OCI-LY3 (cell line): ENCODE measurements at regions not wholly inside any gene's neighbourhood (a gene's known extent, or its start where the extent isn't known, plus 50 kb on each side); places are given as distances from the start of the nearest gene placed in this dataset.
"Not testable (repeated sequence)": the region's sequence is repeated elsewhere in the genome, so short reads cannot be mapped to it uniquely, and the experiment has no call there.

ENCODE experiments used
- H2AFZ ChIP-seq: fragments of 200-600, 300-600 bp; shearing (Covaris generic); 2 replicates; pipeline ENCODE4 v1.6.0; 2014; ENCODE audit warnings: antibody characterized with exemption, low read depth, low read length
- H3K27ac ChIP-seq: fragments of 200-600, 300-600 bp; sonication (generic); 2 replicates; pipeline ENCODE4 v1.5.1; 2014; ENCODE audit warnings: mild to moderate bottlenecking, low read length, moderate library complexity, mixed read lengths
- H3K27me3 ChIP-seq: fragments of 200-600, 300-600 bp; sonication (generic); 2 replicates; pipeline ENCODE4 v1.6.1; 2014; ENCODE audit warnings: low read depth, low read length, mixed read lengths
- H3K36me3 ChIP-seq: fragments of 200-600, 300-600 bp; sonication (generic); replicated peaks from 2 replicates; pipeline ENCODE3; 2014; ENCODE audit warnings: low read depth, low read length, mixed read lengths
- H3K4me1 ChIP-seq: fragments of 300-600, 200-600 bp; sonication (generic); 2 replicates; pipeline ENCODE4 v1.6.1; 2014; ENCODE audit warnings: low read length, mixed read lengths
- H3K4me2 ChIP-seq: fragments of 200-600, 300-600 bp; sonication (generic); 2 replicates; pipeline ENCODE4 v1.6.1; 2014; ENCODE audit warnings: low read length, mixed read lengths
- H3K4me3 ChIP-seq: fragments of 300-600, 200-600 bp; sonication (generic); 2 replicates; pipeline ENCODE4 v1.5.1; 2014; ENCODE audit warnings: antibody characterized with exemption, mild to moderate bottlenecking, low read length, moderate library complexity
- H3K79me2 ChIP-seq: fragments of 300-600, 200-600 bp; shearing (Covaris generic); 2 replicates; pipeline ENCODE4 v1.6.1; 2014; ENCODE audit warnings: mild to moderate bottlenecking, low read length, mixed read lengths
- H3K9ac ChIP-seq: fragments of 300-600, 200-600 bp; shearing (Covaris generic); 2 replicates; pipeline ENCODE4 v1.6.0; 2014; ENCODE audit warnings: mild to moderate bottlenecking, low read length, moderate library complexity
- H3K9me3 ChIP-seq: fragments of 200-600, 300-600 bp; shearing (Covaris generic); 2 replicates; pipeline ENCODE4 v1.6.1; 2014; ENCODE audit warnings: low read length, mixed read lengths; ENCODE audit not compliant: insufficient read depth
- H4K20me1 ChIP-seq: fragments of 200-600, 300-600 bp; sonication (generic); 2 replicates; pipeline ENCODE4 v1.6.1; 2016; ENCODE audit warnings: low read length, mixed read lengths; ENCODE audit not compliant: insufficient read depth
- CTCF ChIP-seq: fragments of 200-600, 300-600 bp; sonication (generic); IDR thresholded peaks from 2 replicates; pipeline ENCODE4 v1.5.1; 2014; ENCODE audit warnings: antibody characterized with exemption, low read length, low read depth
- EZH2phosphoT487 ChIP-seq: fragments of 200-600 bp; shearing (Covaris generic); IDR thresholded peaks from 2 replicates; pipeline ENCODE4 v1.6.1; 2018; ENCODE audit warnings: antibody characterized with exemption, mixed run types, low read depth

- no peaks in the 10 kb centered on the region for H3K4me1 ChIP-seq
- TF ChIP-seq CTCF (no peak), EZH2phosphoT487 (no peak)
- no peak overlapping the region for H3K4me3 ChIP-seq
- H3K9ac ChIP-seq = no peak overlapping the region
- no peaks in the 10 kb centered on the region for H3K27me3 ChIP-seq
- no peak overlapping the region for H3K4me2 ChIP-seq
- no peak overlapping the region for H2AFZ ChIP-seq
- no peaks in the 10 kb centered on the region for H4K20me1 ChIP-seq
- H3K9me3 ChIP-seq = no peaks in the 10 kb centered on the region
- H3K36me3 ChIP-seq = no peaks in the 10 kb centered on the region
- H3K79me2 ChIP-seq = no peaks in the 10 kb centered on the region
- no peak overlapping the region for H3K27ac ChIP-seq
Measured at GRCh38 chr16:64077242-64077641, 1044.6 kb downstream of the CDH11 start.

GRCh38 chr16:64074706-64075105 is 1047.2 kb downstream of the CDH11 start:
- H3K27ac ChIP-seq = no peak overlapping the region
- H3K79me2 ChIP-seq = no peaks in the 10 kb centered on the region
- no peaks in the 10 kb centered on the region for H3K4me1 ChIP-seq
- H2AFZ ChIP-seq = no peak overlapping the region
- no peak overlapping the region for H3K9ac ChIP-seq
- H3K36me3 ChIP-seq = no peaks in the 10 kb centered on the region
- H3K27me3 ChIP-seq = no peaks in the 10 kb centered on the region
- no peaks in the 10 kb centered on the region for H3K9me3 ChIP-seq
- no peak overlapping the region for H3K4me3 ChIP-seq
- H3K4me2 ChIP-seq = no peak overlapping the region
- no peaks in the 10 kb centered on the region for H4K20me1 ChIP-seq
- TF ChIP-seq EZH2phosphoT487 = no peak
- TF ChIP-seq CTCF = no peak

GRCh38 chr16:64072131-64072730 is 1049.6 kb downstream of the CDH11 start:
- not testable (repeated sequence) for H3K79me2 ChIP-seq, H3K27me3 ChIP-seq, H3K36me3 ChIP-seq, H4K20me1 ChIP-seq, H3K4me3 ChIP-seq, H3K27ac ChIP-seq, H3K9me3 ChIP-seq, H2AFZ ChIP-seq, H3K9ac ChIP-seq, H3K4me2 ChIP-seq, H3K4me1 ChIP-seq

GRCh38 chr16:64065523-64065922 is 1056.3 kb downstream of the CDH11 start:
- H3K9me3 ChIP-seq = no peaks in the 10 kb centered on the region
- no peaks in the 10 kb centered on the region for H4K20me1 ChIP-seq
- H3K4me2 ChIP-seq = no peak overlapping the region
- H3K4me1 ChIP-seq = no peaks in the 10 kb centered on the region
- no peaks in the 10 kb centered on the region for H3K36me3 ChIP-seq
- H3K9ac ChIP-seq = no peak overlapping the region
- no peaks in the 10 kb centered on the region for H3K79me2 ChIP-seq
- no peak overlapping the region for H2AFZ ChIP-seq
- H3K27ac ChIP-seq = no peak overlapping the region
- H3K4me3 ChIP-seq = no peak overlapping the region
- H3K27me3 ChIP-seq = no peaks in the 10 kb centered on the region
- TF ChIP-seq EZH2phosphoT487 (no peak), CTCF (no peak)

GRCh38 chr16:64061621-64062020 is 1060.2 kb downstream of the CDH11 start:
- H3K79me2 ChIP-seq = no peaks in the 10 kb centered on the region
- H3K27me3 ChIP-seq = no peaks in the 10 kb centered on the region
- no peak overlapping the region for H3K9ac ChIP-seq
- no peak overlapping the region for H2AFZ ChIP-seq
- no peaks in the 10 kb centered on the region for H3K9me3 ChIP-seq
- no peak overlapping the region for H3K4me3 ChIP-seq
- H3K4me2 ChIP-seq = no peak overlapping the region
- H3K4me1 ChIP-seq = no peaks in the 10 kb centered on the region
- H3K27ac ChIP-seq = no peak overlapping the region
- no peaks in the 10 kb centered on the region for H3K36me3 ChIP-seq
- H4K20me1 ChIP-seq = no peaks in the 10 kb centered on the region
- no peak for TF ChIP-seq CTCF
- TF ChIP-seq EZH2phosphoT487 = no peak
